Hepatocyte (in vitro differentiated cells): ENCODE measurements at regions not wholly inside any gene's neighbourhood (a gene's known extent, or its start where the extent isn't known, plus 50 kb on each side); places are given as distances from the start of the nearest gene placed in this dataset.
A peak's percentile ranks its signal among the peaks of the same experiment; 100 is the strongest.

Experiments used
- DNase-seq: peaks from one replicate; pipeline ENCODE4 v3.0.0-alpha.2; 2016; ENCODE audit warnings: low spot score
- H2AFZ ChIP-seq: fragments of 200-600 bp; sonication (generic); 2 replicates; pipeline ENCODE4 v1.6.0; 2016; ENCODE audit warnings: antibody characterized with exemption, mild to moderate bottlenecking
- H3K27ac ChIP-seq: fragments of 200-600 bp; sonication (generic); 2 replicates; pipeline ENCODE4 v1.5.1; 2016; ENCODE audit warnings: mild to moderate bottlenecking
- H3K27me3 ChIP-seq: fragments of 200-600 bp; sonication (generic); 2 replicates; pipeline ENCODE4 v1.6.1; 2016
- H3K36me3 ChIP-seq: fragments of 200-600 bp; sonication (generic); replicated peaks from 2 replicates; pipeline ENCODE4 v1.5.1; 2016; ENCODE audit warnings: low read depth; ENCODE audit not compliant: insufficient read depth
- H3K4me1 ChIP-seq: fragments of 200-600 bp; sonication (generic); 2 replicates; pipeline ENCODE4 v1.5.1; 2016; ENCODE audit warnings: mild to moderate bottlenecking, moderate library complexity; ENCODE audit not compliant: insufficient read depth
- H3K4me2 ChIP-seq: fragments of 200-600 bp; sonication (generic); 2 replicates; pipeline ENCODE4 v1.6.0; 2016
- H3K4me3 ChIP-seq: fragments of 200-600 bp; sonication (generic); 2 replicates; pipeline ENCODE4 v1.5.1; 2016; ENCODE audit warnings: mild to moderate bottlenecking
- H3K79me2 ChIP-seq: fragments of 200-600 bp; sonication (generic); 2 replicates; pipeline ENCODE4 v1.6.0; 2017; ENCODE audit warnings: mild to moderate bottlenecking
- H3K9me2 ChIP-seq: fragments of 200-600 bp; sonication (generic); replicated peaks from 2 replicates; pipeline ENCODE4 v1.6.0; 2017; ENCODE audit warnings: mild to moderate bottlenecking; ENCODE audit not compliant: insufficient read depth
- H3K9me3 ChIP-seq: fragments of 200-600 bp; sonication (generic); 2 replicates; pipeline ENCODE4 v1.5.1; 2016; ENCODE audit warnings: low read depth, mild to moderate bottlenecking
- H4K20me1 ChIP-seq: fragments of 200-600 bp; sonication (generic); 2 replicates; pipeline ENCODE4 v1.6.0; 2016; ENCODE audit warnings: mild to moderate bottlenecking; ENCODE audit not compliant: insufficient read depth, poor library complexity, severe bottlenecking
- CTCF ChIP-seq: fragments of 200-600 bp; sonication (generic); IDR thresholded peaks from 2 replicates; pipeline ENCODE4 v1.5.1; 2016; ENCODE audit warnings: antibody characterized with exemption, mild to moderate bottlenecking; ENCODE audit not compliant: poor library complexity
- EZH2 ChIP-seq: fragments of 200-600 bp; sonication (generic); IDR thresholded peaks from 2 replicates; pipeline ENCODE4 v1.6.1; 2016; ENCODE audit warnings: antibody characterized with exemption, mild to moderate bottlenecking, borderline replicate concordance
- EZH2phosphoT487 ChIP-seq: fragments of 200-600 bp; sonication (generic); IDR thresholded peaks from one replicate; pipeline ENCODE4 v1.6.1; 2018; ENCODE audit warnings: antibody characterized with exemption, mild to moderate bottlenecking, low read depth, moderate library complexity; ENCODE audit not compliant: unreplicated experiment, severe bottlenecking
- WGBS: methylation state at CpG from one replicate; pipeline ENCODE4 v1.1.6; 2016; ENCODE audit warnings: low lambda C conversion rate; ENCODE audit errors: missing lambda C conversion rate; 5-methylcytosine and 5-hydroxymethylcytosine counted together

DNA sequence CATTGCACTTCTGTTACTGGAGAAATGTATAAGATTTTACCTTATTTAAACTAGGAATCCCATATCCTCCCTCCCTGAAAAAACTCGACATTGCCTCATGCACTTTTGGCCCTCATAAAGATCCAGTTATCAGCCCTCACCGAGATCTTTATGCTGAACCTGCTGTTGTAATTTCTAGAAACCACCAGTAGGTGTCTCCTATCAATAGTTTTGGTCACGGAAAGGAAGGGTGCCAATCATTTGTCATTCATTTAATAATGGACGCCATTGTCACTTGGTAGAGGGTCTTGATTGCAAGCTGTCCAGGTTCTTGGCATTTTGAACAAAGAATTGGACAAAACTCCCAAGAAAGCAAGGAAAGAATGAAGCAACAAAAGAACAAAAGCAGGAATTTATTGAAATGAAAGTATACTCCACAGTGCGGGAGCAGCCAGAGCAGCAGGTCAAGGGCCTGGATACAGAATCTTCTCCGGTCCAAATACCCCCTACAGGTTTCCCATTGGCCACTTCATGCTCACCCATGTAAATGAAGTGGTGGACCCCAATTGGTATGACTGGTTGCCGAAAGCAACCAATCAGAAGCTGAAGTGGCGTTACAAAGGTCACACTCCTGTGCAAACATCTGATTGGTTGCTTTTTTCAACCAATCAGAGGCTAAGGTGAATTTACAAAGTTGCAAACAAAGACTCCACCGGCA, 524.3 kb downstream of the PSAT1 start:
- no peak overlapping the region for H3K27ac ChIP-seq
- H4K20me1 ChIP-seq, result no peaks in the 10 kb centered on the region
- H3K4me3 ChIP-seq, result no peak overlapping the region
- 56% methylated on average over 9 of the region's 9 CpGs for WGBS
- H3K4me1 ChIP-seq, result no peaks in the 10 kb centered on the region
- peak overlapping the region; percentile 16 for H2AFZ ChIP-seq
- DNase-seq, result peak; percentile 51
- TF ChIP-seq EZH2, result no peak
- TF ChIP-seq CTCF, result peak; percentile 67
- H3K27me3 ChIP-seq, result no peaks in the 10 kb centered on the region
- H3K36me3 ChIP-seq, result no peaks in the 10 kb centered on the region
- H3K9me3 ChIP-seq, result no peaks in the 10 kb centered on the region
- no peaks in the 10 kb centered on the region for H3K9me2 ChIP-seq
- H3K4me2 ChIP-seq, result peak overlapping the region; percentile 56
- H3K79me2 ChIP-seq, result no peaks in the 10 kb centered on the region

- H4K20me1 ChIP-seq, result no peaks in the 10 kb centered on the region
- TF ChIP-seq EZH2phosphoT487 (no peak), CTCF (no peak), EZH2 (no peak)
- no peak overlapping the region for H3K4me3 ChIP-seq
- no peak overlapping the region for H3K27ac ChIP-seq
- no peak overlapping the region for H2AFZ ChIP-seq
- H3K9me3 ChIP-seq, result no peaks in the 10 kb centered on the region
- DNase-seq, result no peak
- no peaks in the 10 kb centered on the region for H3K4me1 ChIP-seq
- H3K9me2 ChIP-seq, result no peaks in the 10 kb centered on the region
- 82% methylated on average over 3 of the region's 3 CpGs for WGBS
- no peak overlapping the region for H3K4me2 ChIP-seq
- H3K36me3 ChIP-seq, result no peaks in the 10 kb centered on the region
- H3K79me2 ChIP-seq, result no peaks in the 10 kb centered on the region
- no peaks in the 10 kb centered on the region for H3K27me3 ChIP-seq
Observed at GRCh38 chr9:78826527-78826926, 529.6 kb downstream of the PSAT1 start.

DNA sequence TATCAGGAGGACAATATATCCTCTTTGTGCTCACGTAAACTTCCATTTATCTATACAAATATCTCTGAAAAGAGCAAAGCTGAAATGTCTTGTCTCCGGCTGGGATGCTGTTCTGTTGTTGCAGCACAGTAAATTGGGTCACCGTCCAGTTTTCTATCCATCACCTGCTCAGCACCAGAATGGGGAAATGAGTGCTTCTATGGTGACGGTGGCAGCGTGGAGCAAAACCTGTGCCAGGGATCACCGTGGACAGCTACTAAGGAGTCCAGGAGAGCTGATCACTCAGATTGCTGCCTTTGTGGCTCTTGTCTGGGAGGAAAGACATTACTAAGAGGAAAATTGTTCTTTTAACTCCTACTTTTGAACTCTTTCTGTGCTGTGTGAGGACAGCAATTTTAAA, 531.6 kb downstream of the PSAT1 start:
- Histone ChIP-seq H3K4me2 (no peak overlapping the region), H3K9me2 (no peaks in the 10 kb centered on the region), H3K4me1 (no peaks in the 10 kb centered on the region), H3K79me2 (no peaks in the 10 kb centered on the region), H2AFZ (no peak overlapping the region), H3K36me3 (no peaks in the 10 kb centered on the region), H3K9me3 (no peaks in the 10 kb centered on the region), H4K20me1 (no peaks in the 10 kb centered on the region), H3K27me3 (no peaks in the 10 kb centered on the region), H3K27ac (no peak overlapping the region), H3K4me3 (no peak overlapping the region)
- no peak for DNase-seq
- WGBS, result 88% methylated on average over 6 of the region's 6 CpGs
- TF ChIP-seq EZH2 (no peak), CTCF (no peak), EZH2phosphoT487 (no peak)
